Upper lobe of left lung (tissue), 6 donors: ENCODE measurements at regions not wholly inside any gene's neighbourhood (a gene's known extent, or its start where the extent isn't known, plus 50 kb on each side); places are given as distances from the start of the nearest gene placed in this dataset.

ENCODE experiments used
- ATAC-seq, 2 donors: fragments of 200-7000 bp; cut with Tn5 transposase; one replicate each; pipeline ENCODE4 v1.9.1; 2022; ENCODE audit warnings: mild to moderate bottlenecking in 2 of 2, moderate library complexity in 2 of 2; ENCODE audit not compliant: low FRiP score in 2 of 2
- DNase-seq, 2 donors: peaks; one replicate each; pipeline ENCODE4 v3.0.0-alpha.2; 2019 to 2020
- H3K27ac ChIP-seq, 4 donors: fragments of 200-600 bp; sonication (generic); one replicate each; pipeline ENCODE4 v1.5.1; 2016 to 2019
- H3K27me3 ChIP-seq, 4 donors: fragments of 200-600 bp; sonication (generic); one replicate each; pipeline ENCODE4 v1.5.1; 2017 to 2019
- H3K36me3 ChIP-seq, 4 donors: fragments of 200-600 bp; sonication (generic); one replicate each; pipeline ENCODE4 v1.5.1; 2016 to 2019
- H3K4me1 ChIP-seq, 4 donors: fragments of 200-600 bp; sonication (generic); one replicate each; pipeline ENCODE4 v1.5.1; 2018 to 2019
- H3K4me3 ChIP-seq, 4 donors: fragments of 200-600 bp; sonication (generic); one replicate each; pipeline ENCODE4 v1.5.1; 2017 to 2019; ENCODE audit warnings: mild to moderate bottlenecking in 2 of 4, moderate library complexity in 1 of 4
- H3K9me3 ChIP-seq, 4 donors: fragments of 200-600 bp; sonication (generic); one replicate each; pipeline ENCODE4 v1.5.1; 2018 to 2019
- CTCF ChIP-seq, 6 experiments: fragments of 450-650 bp in 4 of 6; fragments of 200-600 bp in 2 of 6; sonication (generic) in 2 of 6; IDR thresholded peaks; one replicate each; pipeline ENCODE4 v1.5.1; 2016 to 2019; ENCODE audit warnings: antibody characterized with exemption in 6 of 6
- EP300 ChIP-seq, 4 donors: sonication (generic); formaldehyde crosslinking; IDR thresholded peaks; one replicate each; pipeline ENCODE4 v1.5.1; 2017; ENCODE audit warnings: antibody characterized with exemption in 4 of 4, control low read depth in 2 of 4
- POLR2A ChIP-seq, 4 donors: fragments of 450-650 bp; IDR thresholded peaks; one replicate each; pipeline ENCODE4 v1.5.1; 2016 to 2017; ENCODE audit warnings: antibody characterized with exemption in 4 of 4, mild to moderate bottlenecking in 2 of 4
- POLR2AphosphoS5 ChIP-seq, 2 donors: sonication (generic); formaldehyde crosslinking; IDR thresholded peaks; one replicate each; pipeline ENCODE4 v1.5.1; 2017; ENCODE audit warnings: antibody characterized with exemption in 2 of 2
- WGBS, 2 donors: methylation state at CpG; one replicate each; pipeline ENCODE4 v1.1.5; 2017 to 2018; 5-methylcytosine and 5-hydroxymethylcytosine counted together
- donor health status: DM: no; HTN: no; CAD: no; lungs with moderate emphysema.
- donor health status: DM: no; HTN: yes; CAD: no; lungs with severe emphysema.

DNA sequence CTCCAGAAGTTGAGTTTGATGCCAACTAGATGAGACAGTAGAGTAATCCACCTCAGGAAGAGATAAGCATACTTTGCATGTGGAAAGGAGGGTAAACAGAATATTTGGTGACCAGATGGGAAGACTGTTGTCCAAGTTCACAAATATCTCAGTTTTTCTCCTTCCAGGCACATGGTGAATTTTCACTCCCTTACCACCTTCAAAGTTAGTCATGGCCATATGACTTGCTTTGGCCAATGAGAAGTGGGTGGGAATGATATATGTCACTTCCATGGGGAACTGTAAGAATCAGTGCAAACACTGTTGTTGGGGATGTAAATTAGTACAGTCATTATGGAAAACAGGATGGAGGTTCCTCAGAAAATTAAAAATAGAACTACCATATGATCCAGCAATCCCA is 105.8 kb downstream of the SPATA19 start:
- Histone ChIP-seq H3K4me3 (no peak overlapping the region), H3K27ac (no peak overlapping the region), H3K27me3 (no peaks in the 10 kb centered on the region), H3K9me3 (no peaks in the 10 kb centered on the region), H3K36me3 (no peaks in the 10 kb centered on the region), H3K4me1 (no peaks in the 10 kb centered on the region)
- no peak for DNase-seq
- no peak for TF ChIP-seq POLR2AphosphoS5 (IDR thresholded peaks at IDR 0.05)
- TF ChIP-seq EP300 (IDR thresholded peaks at IDR 0.05): no peak
- TF ChIP-seq CTCF (IDR thresholded peaks at IDR 0.05): no peak
- TF ChIP-seq POLR2A (IDR thresholded peaks at IDR 0.05): no peak
- ATAC-seq: no peak

DNA sequence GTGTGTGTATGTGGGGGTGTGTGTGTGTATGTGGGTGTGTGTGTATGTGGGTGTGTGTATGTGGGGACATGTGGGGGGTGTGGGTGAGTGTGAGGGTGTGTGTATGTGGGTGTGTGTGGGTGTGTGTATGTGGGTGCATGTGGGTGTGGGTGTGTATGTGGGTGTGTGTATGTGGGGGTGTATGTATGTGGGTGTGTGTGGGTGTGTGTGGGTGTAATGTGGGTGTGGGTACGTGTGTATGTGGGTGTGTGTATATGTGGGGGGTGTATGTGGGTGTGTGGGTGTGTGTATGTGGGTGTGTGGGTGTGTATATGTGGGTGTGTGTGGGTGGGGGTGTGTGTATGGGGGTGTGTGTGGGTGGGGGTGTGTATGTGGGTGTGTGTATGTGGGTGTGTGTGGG is 106.7 kb downstream of the SPATA19 start:
- Histone ChIP-seq H3K9me3 (no peaks in the 10 kb centered on the region), H3K4me1 (no peaks in the 10 kb centered on the region)
- 84 to 93% methylated on average over 1 of the region's 1 CpG for WGBS, 2 donors

DNA sequence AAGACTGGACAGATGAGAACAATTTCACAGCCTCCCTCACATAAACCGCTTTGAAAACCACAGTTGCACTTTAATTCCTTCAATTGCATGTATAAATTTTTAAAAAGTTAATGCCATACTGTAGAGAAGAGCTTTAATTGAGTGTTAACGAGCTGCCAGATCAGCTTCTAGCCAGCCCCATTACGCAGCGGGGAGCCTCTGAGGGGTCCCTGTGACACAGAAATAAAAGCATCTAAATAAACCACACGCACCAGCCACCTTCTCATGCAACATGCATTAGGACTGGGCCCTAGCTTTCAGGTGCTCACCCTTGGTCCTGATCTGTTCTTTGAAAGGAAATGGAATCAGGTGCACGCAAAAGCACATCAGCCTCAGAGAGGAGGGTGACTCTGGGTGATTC is 111.7 kb downstream of the SPATA19 start:
- H3K27ac ChIP-seq: no peak overlapping the region
- DNase-seq (no peak), ATAC-seq (no peak)
- H3K27me3 ChIP-seq: no peaks in the 10 kb centered on the region
- WGBS, 2 donors: 74 to 87% methylated on average over 6 of the region's 6 CpGs
- H3K36me3 ChIP-seq: no peaks in the 10 kb centered on the region
- no peak overlapping the region for H3K4me3 ChIP-seq
- no peak for TF ChIP-seq EP300 (IDR thresholded peaks at IDR 0.05)
- no peak for TF ChIP-seq POLR2A (IDR thresholded peaks at IDR 0.05)
- no peak for TF ChIP-seq POLR2AphosphoS5 (IDR thresholded peaks at IDR 0.05)
- TF ChIP-seq CTCF (IDR thresholded peaks at IDR 0.05): no peak
- H3K9me3 ChIP-seq: no peaks in the 10 kb centered on the region
- no peaks in the 10 kb centered on the region for H3K4me1 ChIP-seq

More for the DNA sequence above, 106.7 kb downstream of the SPATA19 start:
- H3K27me3 ChIP-seq: no peaks in the 10 kb centered on the region
- TF ChIP-seq EP300 (IDR thresholded peaks at IDR 0.05) (no peak), CTCF (IDR thresholded peaks at IDR 0.05) (no peak), POLR2AphosphoS5 (IDR thresholded peaks at IDR 0.05) (no peak), POLR2A (IDR thresholded peaks at IDR 0.05) (no peak)
- no peaks in the 10 kb centered on the region for H3K36me3 ChIP-seq
- ATAC-seq: peak in 1 of 2 donors; percentile 24
- no peak for DNase-seq
- no peak overlapping the region for H3K27ac ChIP-seq
- no peak overlapping the region for H3K4me3 ChIP-seq

DNA sequence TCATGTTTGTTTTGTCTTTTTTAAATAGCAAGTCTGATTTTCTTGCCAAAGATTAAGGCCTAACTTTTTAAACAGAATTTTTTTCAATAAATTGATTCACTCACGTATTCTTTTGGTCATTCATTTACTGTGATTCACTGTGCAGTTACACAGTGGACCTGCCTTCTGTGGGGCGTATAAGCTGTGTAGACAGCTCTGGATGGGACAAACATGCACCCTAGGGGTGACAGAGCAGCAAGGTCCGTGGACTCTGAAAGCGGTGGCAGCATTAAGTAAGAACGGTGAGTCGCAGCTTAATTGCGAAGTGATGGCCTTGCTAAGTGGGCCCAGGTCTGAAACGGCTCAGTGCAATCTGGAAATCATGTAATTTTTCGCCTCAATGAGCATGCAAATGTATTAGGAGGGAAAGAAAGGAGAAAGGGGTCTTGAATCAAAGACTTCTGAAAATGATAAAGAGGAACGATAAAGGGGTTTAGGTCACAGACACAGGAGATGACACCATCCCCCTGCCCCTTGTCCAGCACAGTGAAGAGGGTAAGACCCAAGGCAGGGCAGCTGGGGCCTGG is 113.1 kb downstream of the SPATA19 start:
- DNase-seq (no peak), ATAC-seq (no peak)
- Histone ChIP-seq H3K9me3 (no peaks in the 10 kb centered on the region), H3K4me3 (no peak overlapping the region), H3K27me3 (no peaks in the 10 kb centered on the region), H3K4me1 (no peaks in the 10 kb centered on the region), H3K36me3 (no peaks in the 10 kb centered on the region), H3K27ac (no peak overlapping the region)
- TF ChIP-seq EP300 (IDR thresholded peaks at IDR 0.05) (no peak), POLR2A (IDR thresholded peaks at IDR 0.05) (no peak), CTCF (IDR thresholded peaks at IDR 0.05) (no peak), POLR2AphosphoS5 (IDR thresholded peaks at IDR 0.05) (no peak)
- 89 to 90% methylated on average over 10 of the region's 10 CpGs for WGBS, 2 donors

- 81 to 92% methylated on average over 8 of the region's 8 CpGs for WGBS, 2 donors
- H3K27me3 ChIP-seq: no peaks in the 10 kb centered on the region
- ATAC-seq: no peak
These were observed 117.5 kb downstream of the SPATA19 start for GRCh38 chr11:133727774-133728173.

More at GRCh38 chr11:133727774-133728173, 117.5 kb downstream of the SPATA19 start:
- no peak overlapping the region for H3K27ac ChIP-seq
- H3K36me3 ChIP-seq: no peaks in the 10 kb centered on the region
- no peaks in the 10 kb centered on the region for H3K9me3 ChIP-seq
- no peak for TF ChIP-seq EP300 (IDR thresholded peaks at IDR 0.05)
- TF ChIP-seq CTCF (IDR thresholded peaks at IDR 0.05): no peak
- TF ChIP-seq POLR2A (IDR thresholded peaks at IDR 0.05): no peak
- no peak for TF ChIP-seq POLR2AphosphoS5 (IDR thresholded peaks at IDR 0.05)
- peaks cover 0 to 3% (median 0%) of the 10 kb centered on the region in 4 donors for H3K4me1 ChIP-seq
- no peak overlapping the region for H3K4me3 ChIP-seq
- no peak for DNase-seq
